IPS-15b (cell line): ENCODE measurements at regions not wholly inside any gene's neighbourhood (a gene's known extent, or its start where the extent isn't known, plus 50 kb on each side); places are given as distances from the start of the nearest gene placed in this dataset.

Experiments used
- H3K27me3 ChIP-seq: one replicate; pipeline ENCODE4 v1.6.1; 2013; ENCODE audit warnings: low read length; ENCODE audit not compliant: control insufficient read depth, insufficient read depth
- H3K36me3 ChIP-seq: one replicate; pipeline ENCODE4 v1.6.1; 2013; ENCODE audit warnings: low read length; ENCODE audit not compliant: control insufficient read depth, insufficient read depth
- H3K4me1 ChIP-seq: one replicate; pipeline ENCODE4 v1.6.1; 2013; ENCODE audit warnings: mild to moderate bottlenecking, low read length; ENCODE audit not compliant: control insufficient read depth, insufficient read depth
- H3K4me3 ChIP-seq: one replicate; pipeline ENCODE4 v1.5.1; 2013; ENCODE audit warnings: low read depth, low read length
- H3K9ac ChIP-seq: one replicate; pipeline ENCODE4 v1.6.1; 2013; ENCODE audit warnings: low read depth, mild to moderate bottlenecking, low read length
- H3K9me3 ChIP-seq: one replicate; pipeline ENCODE4 v1.6.1; 2013; ENCODE audit warnings: mild to moderate bottlenecking, low read length; ENCODE audit not compliant: control insufficient read depth, insufficient read depth

DNA sequence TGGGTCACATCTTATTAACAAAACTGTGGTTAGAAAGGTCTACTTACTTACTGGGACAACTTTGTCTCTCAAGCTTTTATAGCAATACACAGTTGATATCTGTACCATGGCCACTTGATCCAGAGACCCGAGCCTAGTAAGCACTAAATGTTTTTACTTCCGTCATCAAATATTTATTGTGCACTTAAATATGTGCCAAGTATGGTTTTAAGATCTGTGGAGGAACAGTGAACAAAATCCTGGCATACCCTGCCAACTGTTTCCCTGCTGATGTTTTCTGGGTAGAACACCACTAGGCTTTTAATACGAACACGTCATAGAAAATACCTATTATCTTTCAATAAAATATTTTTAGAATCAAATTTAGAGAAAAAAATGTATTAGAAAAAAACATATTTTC is 574.8 kb downstream of the HACE1 start:
- H3K9me3 ChIP-seq: no peaks in the 10 kb centered on the region
- no peak overlapping the region for H3K9ac ChIP-seq
- H3K4me1 ChIP-seq: no peaks in the 10 kb centered on the region
- H3K4me3 ChIP-seq: no peak overlapping the region
- no peaks in the 10 kb centered on the region for H3K36me3 ChIP-seq
- no peaks in the 10 kb centered on the region for H3K27me3 ChIP-seq

DNA sequence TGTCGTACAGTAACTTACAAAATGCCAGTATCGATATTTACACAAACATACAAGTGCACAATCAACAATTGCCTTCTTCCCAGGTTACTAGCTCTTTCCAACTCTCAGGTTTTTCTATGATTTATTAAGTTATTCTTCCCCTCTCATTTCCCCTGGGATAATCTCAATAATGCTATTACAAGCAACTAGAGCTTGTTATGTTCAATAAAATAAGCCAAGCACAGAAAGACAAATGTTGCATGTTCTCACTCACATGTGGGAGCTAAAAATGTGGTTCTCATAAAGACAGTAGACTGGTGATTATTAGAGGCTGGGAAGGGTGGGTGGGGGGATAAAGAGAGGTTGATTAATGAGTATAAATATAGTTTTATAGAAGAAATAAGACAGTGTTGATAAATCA is 577.1 kb downstream of the HACE1 start:
- H3K4me3 ChIP-seq: no peak overlapping the region
- no peaks in the 10 kb centered on the region for H3K9me3 ChIP-seq
- no peak overlapping the region for H3K9ac ChIP-seq
- H3K27me3 ChIP-seq: no peaks in the 10 kb centered on the region
- H3K4me1 ChIP-seq: no peaks in the 10 kb centered on the region
- H3K36me3 ChIP-seq: no peaks in the 10 kb centered on the region

DNA sequence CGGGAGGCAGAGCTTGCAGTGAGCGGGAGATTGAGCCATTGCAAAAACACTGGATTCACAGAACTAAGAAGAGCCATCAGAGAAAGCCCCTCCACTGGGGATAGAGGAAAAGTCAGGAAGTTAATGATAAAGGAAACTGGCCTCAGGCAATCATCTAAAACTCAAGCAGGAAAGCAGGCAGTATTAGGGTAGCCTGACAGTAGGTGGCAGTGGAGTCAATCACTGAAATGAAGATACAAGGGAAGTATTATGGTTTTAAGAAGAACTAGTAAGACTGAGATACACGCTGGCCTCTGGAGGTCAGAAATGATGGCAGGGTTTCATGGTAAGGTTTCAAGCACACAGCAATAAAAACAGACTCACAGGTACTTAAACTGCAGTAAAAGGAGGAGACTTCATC is 578.3 kb downstream of the HACE1 start:
- Histone ChIP-seq H3K4me3 (no peak overlapping the region), H3K4me1 (no peaks in the 10 kb centered on the region), H3K9ac (no peak overlapping the region), H3K27me3 (no peaks in the 10 kb centered on the region), H3K9me3 (no peaks in the 10 kb centered on the region), H3K36me3 (no peaks in the 10 kb centered on the region)

DNA sequence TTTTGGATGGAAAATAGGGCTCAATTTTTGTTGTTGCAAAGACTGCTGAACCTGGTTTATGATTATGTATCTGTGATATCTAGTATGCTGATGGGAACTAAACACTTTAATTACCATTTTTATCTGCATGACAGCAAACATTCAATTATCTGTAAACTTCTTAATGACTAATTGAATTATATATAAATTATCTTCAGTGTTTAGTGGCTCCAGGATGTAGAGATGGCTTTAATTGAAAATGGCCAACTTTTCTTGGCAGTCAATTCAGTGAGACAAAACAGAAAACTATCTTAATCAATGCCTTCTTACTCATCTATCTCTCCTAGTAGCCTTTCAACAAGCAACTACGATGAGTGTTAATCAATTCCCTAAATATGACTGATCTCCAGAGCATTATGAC is 591.3 kb downstream of the HACE1 start:
- Histone ChIP-seq H3K4me1 (no peaks in the 10 kb centered on the region), H3K36me3 (no peaks in the 10 kb centered on the region), H3K9ac (no peak overlapping the region), H3K9me3 (no peaks in the 10 kb centered on the region), H3K27me3 (no peaks in the 10 kb centered on the region), H3K4me3 (no peak overlapping the region)

DNA sequence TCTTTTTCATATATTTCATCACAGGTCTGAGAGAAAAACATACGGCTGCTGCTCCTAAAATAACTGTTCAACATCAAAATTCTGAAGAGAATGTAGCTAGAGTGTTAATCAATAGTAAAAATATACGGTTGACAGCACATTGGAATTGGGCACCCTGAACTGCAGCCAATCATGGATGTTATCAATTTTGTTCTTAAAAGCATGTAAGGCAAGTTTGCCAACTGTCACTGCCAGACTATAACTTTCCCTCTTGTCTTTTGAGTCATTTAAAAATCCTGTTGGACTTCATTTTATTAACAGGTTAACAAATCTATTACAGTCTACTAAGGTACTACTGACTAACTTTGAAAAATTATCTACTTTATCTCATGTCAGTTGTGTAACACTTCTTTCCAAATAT is 592.8 kb downstream of the HACE1 start:
- Histone ChIP-seq H3K27me3 (no peaks in the 10 kb centered on the region), H3K9me3 (no peaks in the 10 kb centered on the region), H3K9ac (no peak overlapping the region), H3K36me3 (no peaks in the 10 kb centered on the region), H3K4me3 (no peak overlapping the region), H3K4me1 (no peaks in the 10 kb centered on the region)

DNA sequence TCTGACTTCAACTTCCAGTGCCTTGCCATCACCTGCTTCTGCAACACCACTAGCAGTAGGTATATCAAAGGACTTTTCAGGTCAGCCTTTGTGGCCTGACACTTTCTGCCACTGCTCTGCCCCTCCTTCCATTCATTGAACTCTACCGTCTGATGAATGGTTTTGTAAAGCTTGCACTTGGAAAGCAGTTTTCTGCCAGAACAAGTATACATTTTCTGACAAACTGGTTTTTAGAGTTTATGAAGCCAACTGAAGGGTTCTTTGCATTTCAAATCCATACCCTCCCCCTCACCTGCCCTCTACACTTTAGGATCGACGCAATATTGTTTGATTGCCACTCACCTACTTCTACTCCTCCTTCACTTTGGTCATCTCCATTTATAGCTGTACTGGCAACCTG is 603.1 kb downstream of the HACE1 start:
- Histone ChIP-seq H3K9ac (no peak overlapping the region), H3K27me3 (no peaks in the 10 kb centered on the region), H3K36me3 (no peaks in the 10 kb centered on the region), H3K4me1 (no peaks in the 10 kb centered on the region), H3K4me3 (no peak overlapping the region), H3K9me3 (no peaks in the 10 kb centered on the region)

DNA sequence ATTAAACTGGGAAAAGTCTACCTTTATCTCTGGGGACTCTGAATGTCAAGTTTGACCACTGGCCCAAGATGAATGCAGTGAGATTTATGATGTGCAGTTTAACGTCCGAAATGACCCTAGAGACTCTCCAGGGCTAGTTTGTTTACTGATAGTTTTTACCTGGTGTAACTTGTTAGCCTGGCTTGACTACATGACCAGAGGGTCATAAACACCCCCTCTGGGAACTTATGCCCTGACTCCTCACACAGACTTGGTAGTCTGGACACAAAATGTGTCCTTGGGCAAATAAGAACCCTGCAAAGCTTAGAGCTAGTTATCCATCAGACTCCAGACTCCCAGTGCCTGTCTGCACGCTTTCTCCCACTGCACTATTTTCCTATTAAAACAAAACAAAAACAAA is 606.5 kb downstream of the HACE1 start:
- H3K9ac ChIP-seq: no peak overlapping the region
- H3K4me1 ChIP-seq: no peaks in the 10 kb centered on the region
- H3K9me3 ChIP-seq: no peaks in the 10 kb centered on the region
- no peaks in the 10 kb centered on the region for H3K27me3 ChIP-seq
- no peaks in the 10 kb centered on the region for H3K36me3 ChIP-seq
- H3K4me3 ChIP-seq: no peak overlapping the region

DNA sequence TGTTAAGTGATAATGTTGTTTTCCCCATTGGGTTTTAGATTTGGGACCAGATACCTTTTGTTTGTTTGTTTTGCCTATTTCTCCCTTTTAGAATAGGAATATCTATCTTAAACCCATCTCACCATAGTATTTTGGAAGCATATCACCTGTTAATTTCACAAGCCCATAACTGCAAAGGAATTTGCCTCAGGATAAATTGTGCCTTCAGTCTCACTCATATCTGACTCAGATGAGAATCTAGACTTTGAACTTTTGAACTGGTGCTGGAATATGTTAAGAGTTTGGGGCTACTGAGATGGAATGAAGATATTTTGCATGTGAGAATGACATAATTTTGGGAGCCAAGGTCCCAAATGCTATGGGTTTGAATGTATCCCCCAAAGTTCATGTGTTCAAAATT is 607.4 kb downstream of the HACE1 start:
- Histone ChIP-seq H3K36me3 (no peaks in the 10 kb centered on the region), H3K4me3 (no peak overlapping the region), H3K9ac (no peak overlapping the region), H3K9me3 (no peaks in the 10 kb centered on the region), H3K27me3 (no peaks in the 10 kb centered on the region), H3K4me1 (no peaks in the 10 kb centered on the region)

DNA sequence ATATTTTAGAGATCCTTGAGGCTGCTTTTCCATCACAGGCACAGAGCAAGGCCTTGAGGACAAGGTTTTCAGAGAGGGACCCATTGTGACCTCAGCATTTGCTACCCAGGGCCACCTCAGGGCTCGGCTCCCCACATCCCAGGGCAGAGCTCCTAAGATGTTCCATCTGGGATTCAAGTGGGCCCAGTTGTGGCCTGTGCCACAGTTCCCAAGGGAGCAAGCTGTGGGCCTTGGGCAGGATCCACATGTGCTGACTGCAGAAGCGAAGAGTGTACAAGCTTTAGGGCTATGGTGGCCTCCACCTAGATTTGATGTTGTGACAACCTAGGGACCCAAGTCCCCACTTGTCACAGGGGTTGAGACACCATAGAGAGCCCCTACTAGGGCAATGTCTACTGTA is 608.1 kb downstream of the HACE1 start:
- Histone ChIP-seq H3K9ac (no peak overlapping the region), H3K9me3 (no peaks in the 10 kb centered on the region), H3K4me1 (no peaks in the 10 kb centered on the region), H3K4me3 (no peak overlapping the region), H3K36me3 (no peaks in the 10 kb centered on the region), H3K27me3 (no peaks in the 10 kb centered on the region)

DNA sequence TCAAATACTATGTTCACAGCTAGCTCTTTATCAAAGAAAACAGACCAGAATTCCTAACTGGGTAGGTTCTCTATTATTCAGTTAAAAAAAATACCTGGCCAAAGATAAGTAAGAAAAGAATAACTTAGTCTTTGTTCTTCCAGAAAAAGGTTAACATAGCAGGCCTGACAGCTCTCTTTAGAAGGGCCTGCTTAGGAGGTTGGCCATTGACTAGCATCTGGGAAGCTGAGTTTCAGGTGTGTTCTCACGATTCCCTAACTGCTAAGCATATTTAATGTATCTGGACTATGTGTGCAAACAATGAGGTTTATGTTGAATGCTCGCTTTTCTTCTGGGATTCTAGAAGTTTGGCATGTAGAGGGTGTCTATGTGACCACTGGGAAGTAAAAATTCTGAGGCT is 618.9 kb downstream of the HACE1 start:
- Histone ChIP-seq H3K9me3 (no peaks in the 10 kb centered on the region), H3K4me3 (no peak overlapping the region), H3K36me3 (no peaks in the 10 kb centered on the region), H3K9ac (no peak overlapping the region), H3K4me1 (no peaks in the 10 kb centered on the region), H3K27me3 (no peaks in the 10 kb centered on the region)

DNA sequence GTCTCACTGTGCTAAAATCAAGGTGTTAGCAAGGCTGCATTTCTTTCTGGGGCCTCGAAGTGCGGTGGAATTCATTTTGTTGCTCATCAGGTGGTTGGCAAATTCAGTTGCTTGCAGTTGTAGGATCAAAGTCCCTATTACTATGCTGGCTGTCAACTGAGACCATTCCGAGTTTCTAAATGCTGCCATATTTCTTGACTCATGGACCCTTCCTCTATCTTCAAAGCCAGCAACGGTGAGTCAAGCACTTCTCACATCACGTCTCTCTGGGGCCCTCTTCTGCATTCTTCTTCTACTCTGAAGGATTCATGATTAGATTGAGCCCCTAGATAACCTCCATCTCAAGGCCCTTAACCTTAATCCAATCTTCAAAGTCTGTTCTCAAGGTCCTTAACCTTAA is 619.7 kb downstream of the HACE1 start:
- Histone ChIP-seq H3K27me3 (no peaks in the 10 kb centered on the region), H3K9ac (no peak overlapping the region), H3K4me1 (no peaks in the 10 kb centered on the region), H3K36me3 (no peaks in the 10 kb centered on the region), H3K9me3 (no peaks in the 10 kb centered on the region), H3K4me3 (no peak overlapping the region)

DNA sequence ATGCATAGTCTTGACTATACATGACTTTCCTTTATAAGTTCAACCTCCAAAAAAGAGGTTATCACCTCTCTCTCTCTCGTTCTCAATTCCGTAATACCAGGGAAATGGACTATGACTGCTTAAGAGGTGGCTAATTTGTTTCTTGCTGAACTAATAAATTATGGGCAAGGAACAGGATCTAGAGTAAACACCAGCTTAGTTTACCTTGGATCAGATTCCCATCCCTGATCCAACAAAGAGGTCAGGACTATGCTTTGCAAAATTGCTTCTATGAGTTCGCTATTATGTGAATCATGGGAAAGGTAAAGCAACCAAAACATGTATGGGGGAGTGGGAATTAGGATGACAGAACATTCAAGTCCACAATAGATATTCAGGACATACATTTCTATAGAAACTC is 630.7 kb downstream of the HACE1 start:
- Histone ChIP-seq H3K36me3 (no peaks in the 10 kb centered on the region), H3K4me1 (no peaks in the 10 kb centered on the region), H3K27me3 (no peaks in the 10 kb centered on the region), H3K9ac (no peak overlapping the region), H3K9me3 (no peaks in the 10 kb centered on the region), H3K4me3 (no peak overlapping the region)

DNA sequence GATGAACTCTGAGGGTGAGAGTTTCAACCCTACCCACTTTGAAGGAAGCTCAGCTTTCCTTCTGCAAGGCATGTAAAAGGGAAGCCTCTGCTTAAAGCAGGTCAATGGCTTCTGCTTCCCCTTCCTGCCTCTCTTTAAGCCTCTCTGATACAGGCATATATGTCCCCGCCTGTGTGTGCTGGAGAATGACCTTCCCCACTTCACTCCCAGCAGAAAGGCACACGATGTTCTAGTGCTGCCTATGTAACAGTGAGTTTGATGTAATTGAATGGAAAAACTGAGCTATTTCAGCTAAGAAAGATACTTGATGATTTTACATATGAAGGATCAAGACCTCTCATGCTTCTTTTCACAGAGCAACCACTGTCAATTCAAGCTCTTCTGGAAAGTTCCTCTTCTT is 632.2 kb downstream of the HACE1 start:
- Histone ChIP-seq H3K27me3 (no peaks in the 10 kb centered on the region), H3K9me3 (no peaks in the 10 kb centered on the region), H3K9ac (no peak overlapping the region), H3K4me1 (no peaks in the 10 kb centered on the region), H3K36me3 (no peaks in the 10 kb centered on the region), H3K4me3 (no peak overlapping the region)
